ENCODE measurements at regions not wholly inside any gene's neighbourhood (a gene's known extent, or its start where the extent isn't known, plus 50 kb on each side); places are given as distances from the start of the nearest gene placed in this dataset.

DNA sequence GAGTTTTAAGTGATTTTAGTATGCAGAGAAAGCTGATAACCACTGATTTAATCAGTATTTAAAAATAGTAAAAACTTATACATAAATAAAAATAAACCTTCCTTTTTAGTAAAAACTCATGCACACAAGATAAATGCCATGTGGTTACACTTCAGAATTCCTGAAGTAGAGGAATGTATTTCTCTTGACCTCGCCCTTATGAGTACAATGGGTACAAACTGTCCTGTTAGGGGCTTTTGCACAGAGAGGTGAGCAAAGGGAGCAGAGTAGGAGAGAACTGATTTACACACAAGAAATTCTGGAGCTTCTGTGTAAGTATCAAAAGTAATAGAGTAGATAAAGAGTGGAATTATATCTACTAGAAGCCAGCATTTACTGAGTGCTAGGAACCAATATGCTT is 279.6 kb downstream of the PPP1R3A start:
- no peak for TF ChIP-seq POLR2A (IDR thresholded peaks at IDR 0.05)
- TF ChIP-seq CTCF (IDR thresholded peaks at IDR 0.05) = no peak
- H3K27ac ChIP-seq = no peak overlapping the region
- H3K9me3 ChIP-seq (replicated peaks in 1 of 3) = no peaks in the 10 kb centered on the region
- 52 to 75% (median 70%) methylated on average over 1 of the region's 1 CpG for WGBS, 4 donors
- no peak overlapping the region for H3K4me3 ChIP-seq
- no peaks in the 10 kb centered on the region for H3K36me3 ChIP-seq (replicated peaks in 1 of 2)
- DNase-seq = no peak
- intact Hi-C loops (cut with DNase I) = no loop called here
- no peaks in the 10 kb centered on the region for H3K4me1 ChIP-seq (replicated peaks in 1 of 2)
- H3K27me3 ChIP-seq = no peaks in the 10 kb centered on the region

DNA sequence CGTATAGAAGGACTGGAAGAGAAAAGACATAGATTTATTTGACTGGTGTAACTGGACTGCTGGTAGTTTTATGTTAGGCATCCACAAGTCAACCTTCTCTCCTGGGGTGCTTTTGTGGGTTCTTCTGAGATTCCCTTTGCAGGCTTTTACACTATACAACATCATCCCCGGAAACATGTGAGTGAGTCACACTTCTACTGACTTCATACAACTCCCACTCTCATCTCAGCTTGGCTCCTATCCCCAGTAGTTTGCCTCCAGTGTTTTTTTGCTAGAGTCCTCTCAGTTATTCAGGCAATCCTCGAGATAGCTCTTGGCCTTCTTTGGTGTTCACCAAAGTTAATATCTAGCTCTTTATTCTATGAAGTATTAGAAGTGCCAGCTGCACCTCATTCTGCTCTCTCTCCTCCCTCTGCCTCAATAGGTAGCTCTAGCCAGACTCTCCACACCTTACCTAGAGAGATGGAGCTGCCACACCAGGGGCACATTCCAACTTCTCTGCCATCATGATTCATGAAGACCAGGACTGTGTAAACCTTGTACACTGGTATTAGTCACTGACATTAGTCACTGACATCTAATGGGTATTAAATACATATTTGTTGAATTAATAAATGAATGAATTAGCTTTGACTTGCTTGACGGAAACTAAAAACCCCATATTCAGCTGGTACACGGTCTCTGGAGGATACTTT is 281.9 kb downstream of the PPP1R3A start:
- no peak overlapping the region for H3K27ac ChIP-seq
- TF ChIP-seq POLR2A (IDR thresholded peaks at IDR 0.05) = no peak
- no peak for TF ChIP-seq CTCF (IDR thresholded peaks at IDR 0.05)
- H3K36me3 ChIP-seq (replicated peaks in 1 of 2) = no peaks in the 10 kb centered on the region
- H3K4me1 ChIP-seq (replicated peaks in 1 of 2) = no peaks in the 10 kb centered on the region
- H3K4me3 ChIP-seq = no peak overlapping the region
- 71 to 72% (median 72%) methylated on average over 5 of the region's 5 CpGs for WGBS, 4 donors
- H3K27me3 ChIP-seq = no peaks in the 10 kb centered on the region
- no peaks in the 10 kb centered on the region for H3K9me3 ChIP-seq (replicated peaks in 1 of 3)
- no peak for DNase-seq
- intact Hi-C loops (cut with DNase I) = no loop called here

DNA sequence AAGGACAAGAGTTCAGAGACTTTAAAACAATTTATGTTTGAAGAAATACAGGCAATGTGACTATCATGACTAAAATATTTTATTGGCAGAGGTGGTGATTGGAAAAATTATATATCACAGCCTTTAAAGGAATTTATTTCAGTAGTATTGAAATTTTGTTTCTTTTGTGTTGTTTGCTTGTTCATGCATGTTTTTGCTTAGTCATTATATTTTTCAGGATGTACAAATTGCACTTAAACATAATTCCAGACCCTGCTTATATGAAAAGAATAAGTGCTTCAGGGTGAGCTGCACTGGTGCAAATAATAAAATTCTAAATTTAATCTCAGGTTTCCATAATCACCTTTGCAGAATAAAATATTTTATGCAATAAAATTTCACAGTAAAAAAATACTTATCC is 283.3 kb downstream of the PPP1R3A start:
- intact Hi-C loops (cut with DNase I) = no loop called here
- no peak for DNase-seq
- Histone ChIP-seq H3K9me3 (replicated peaks in 1 of 3) (no peaks in the 10 kb centered on the region), H3K27me3 (no peaks in the 10 kb centered on the region), H3K4me3 (no peak overlapping the region), H3K27ac (no peak overlapping the region), H3K36me3 (replicated peaks in 1 of 2) (no peaks in the 10 kb centered on the region), H3K4me1 (replicated peaks in 1 of 2) (no peaks in the 10 kb centered on the region)
- TF ChIP-seq CTCF (IDR thresholded peaks at IDR 0.05) (no peak), POLR2A (IDR thresholded peaks at IDR 0.05) (no peak)

DNA sequence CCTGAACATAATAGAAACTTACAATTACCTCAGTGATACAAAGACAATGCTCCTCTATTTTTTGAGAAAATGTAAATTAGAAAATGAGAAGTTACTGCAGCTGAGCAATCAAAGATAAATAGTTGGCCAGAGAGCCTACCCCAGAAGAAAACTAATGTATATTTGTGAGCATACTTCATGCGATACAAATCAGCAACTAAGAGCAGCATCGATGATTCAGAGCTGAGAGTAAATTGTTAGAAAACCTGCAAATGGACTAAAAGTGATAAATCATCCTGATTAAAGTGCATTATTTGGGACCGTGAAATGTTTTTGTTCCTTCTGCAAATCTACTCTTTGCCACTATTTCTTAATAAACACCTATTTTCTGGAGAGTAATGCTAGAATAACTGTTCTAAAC is 285.7 kb downstream of the PPP1R3A start:
- Histone ChIP-seq H3K27ac (no peak overlapping the region), H3K9me3 (replicated peaks in 1 of 3) (no peaks in the 10 kb centered on the region), H3K4me1 (replicated peaks in 1 of 2) (no peaks in the 10 kb centered on the region), H3K4me3 (no peak overlapping the region), H3K36me3 (replicated peaks in 1 of 2) (no peaks in the 10 kb centered on the region), H3K27me3 (no peaks in the 10 kb centered on the region)
- TF ChIP-seq POLR2A (IDR thresholded peaks at IDR 0.05) = no peak
- TF ChIP-seq CTCF (IDR thresholded peaks at IDR 0.05) = no peak
- WGBS, 4 donors = 77 to 82% (median 81%) methylated on average over 3 of the region's 3 CpGs
- DNase-seq = no peak
- intact Hi-C loops (cut with DNase I) = no loop called here
